IMR-90 (cell line): ENCODE measurements at regions not wholly inside any gene's neighbourhood (a gene's known extent, or its start where the extent isn't known, plus 50 kb on each side); places are given as distances from the start of the nearest gene placed in this dataset.

Source experiments
- ATAC-seq: fragments of 200-7000 bp; cut with Tn5 transposase; 2 replicates; pipeline ENCODE4 v1.9.1; 2020; ENCODE audit warnings: low read depth, mild to moderate bottlenecking, moderate library complexity
- BruUV-seq: library from RNA; stranded (reverse); fragments of 400-500 nt; replicated peaks from 2 replicates; lab custom pipeline; 2021; lab: Mats Ljungman, UMichigan
- CTCF ChIA-PET: fragments of 300-600 bp; formaldehyde crosslinking; extraction: SDS; loops from one replicate; lab custom pipeline; 2021; ENCODE audit warnings: antibody characterized with exemption; lab: Yijun Ruan, JAX
- POLR2A ChIA-PET: fragments of 300-600 bp; sonication (Branson Sonifier 250); formaldehyde crosslinking; loops from one replicate; lab custom pipeline; 2022; ENCODE audit warnings: antibody characterized with exemption; ENCODE audit not compliant: unreplicated experiment; lab: Charles Lee
- DNase-seq: peaks from one replicate; pipeline ENCODE4 v3.0.0; 2013
- H2AFZ ChIP-seq: replicated peaks from 2 replicates; pipeline ENCODE3; 2013; ENCODE audit warnings: low read length, mild to moderate bottlenecking; ENCODE audit not compliant: poor library complexity
- H2AK5ac ChIP-seq: 2 replicates; pipeline ENCODE4 v1.6.1; 2013; ENCODE audit warnings: low read depth, low read length, inconsistent platforms
- H2AK9ac ChIP-seq: replicated peaks from 2 replicates; pipeline ENCODE3; 2013; ENCODE audit warnings: mild to moderate bottlenecking, low read depth, low read length, moderate library complexity; ENCODE audit not compliant: poor library complexity
- H2BK120ac ChIP-seq: 2 replicates; pipeline ENCODE4 v1.6.1; 2013; ENCODE audit warnings: low read depth, low read length, inconsistent platforms
- H2BK15ac ChIP-seq: 3 replicates; pipeline ENCODE4 v1.6.1; 2013; ENCODE audit warnings: low read depth, low read length, inconsistent platforms
- H2BK20ac ChIP-seq: 2 replicates; pipeline ENCODE4 v1.6.1; 2013; ENCODE audit warnings: low read depth, mild to moderate bottlenecking, inconsistent platforms, low read length, moderate library complexity
- H2BK5ac ChIP-seq: 2 replicates; pipeline ENCODE4 v1.6.1; 2013; ENCODE audit warnings: mild to moderate bottlenecking, low read depth, low read length, inconsistent platforms; ENCODE audit not compliant: poor library complexity, severe bottlenecking
- H3K14ac ChIP-seq: replicated peaks from 2 replicates; pipeline ENCODE4 v1.6.1; 2013; ENCODE audit warnings: low read depth, low read length, inconsistent platforms
- H3K18ac ChIP-seq: 2 replicates; pipeline ENCODE4 v1.6.1; 2013; ENCODE audit warnings: low read depth, low read length, control low read depth
- H3K23ac ChIP-seq: 2 replicates; pipeline ENCODE4 v1.6.1; 2013; ENCODE audit warnings: low read depth, low read length, inconsistent platforms
- H3K27ac ChIP-seq: 2 replicates; pipeline ENCODE4 v1.5.1; 2013; ENCODE audit warnings: mild to moderate bottlenecking, control low read depth, low read length; ENCODE audit not compliant: insufficient read depth
- H3K27me3 ChIP-seq: 2 replicates; pipeline ENCODE4 v1.6.1; 2013; ENCODE audit warnings: low read length; ENCODE audit not compliant: control insufficient read depth, insufficient read depth
- H3K36me3 ChIP-seq: 2 replicates; pipeline ENCODE4 v1.6.1; 2013; ENCODE audit warnings: low read length, mixed read lengths; ENCODE audit not compliant: control insufficient read depth, insufficient read depth
- H3K4ac ChIP-seq: 2 replicates; pipeline ENCODE4 v1.6.1; 2013; ENCODE audit warnings: low read depth, low read length, inconsistent platforms
- H3K4me1 ChIP-seq: 2 replicates; pipeline ENCODE4 v1.6.1; 2013; ENCODE audit warnings: low read length, mixed read lengths; ENCODE audit not compliant: control insufficient read depth, insufficient read depth
- H3K4me2 ChIP-seq: 2 replicates; pipeline ENCODE4 v1.6.1; 2013; ENCODE audit warnings: low read depth, mild to moderate bottlenecking, control low read depth, low read length, moderate library complexity
- H3K4me3 ChIP-seq: 2 replicates; pipeline ENCODE4 v1.5.1; 2013; ENCODE audit warnings: low read depth, mild to moderate bottlenecking, control low read depth, low read length, moderate library complexity; ENCODE audit not compliant: insufficient read depth
- H3K56ac ChIP-seq: 2 replicates; pipeline ENCODE4 v1.6.1; 2013; ENCODE audit warnings: low read length, inconsistent platforms; ENCODE audit not compliant: insufficient read depth; ENCODE audit errors: extremely low read depth
- H3K79me1 ChIP-seq, 2 experiments: 2 replicates each; pipeline ENCODE4 v1.6.1; 2013; ENCODE audit warnings: low read length in 2 of 2, inconsistent platforms in 1 of 2, low read depth in 1 of 2
- H3K9ac ChIP-seq: 2 replicates; pipeline ENCODE4 v1.6.1; 2013; ENCODE audit warnings: low read depth, low read length, control low read depth
- H3K9me1 ChIP-seq: 2 replicates; pipeline ENCODE4 v1.6.1; 2013; ENCODE audit warnings: low read length, inconsistent platforms; ENCODE audit not compliant: insufficient read depth
- H3K9me3 ChIP-seq: 2 replicates; pipeline ENCODE4 v1.6.1; 2013; ENCODE audit warnings: low read length; ENCODE audit not compliant: control insufficient read depth, insufficient read depth
- H4K20me1 ChIP-seq: 2 replicates; pipeline ENCODE4 v1.6.1; 2013; ENCODE audit warnings: low read length, inconsistent platforms; ENCODE audit not compliant: insufficient read depth
- H4K5ac ChIP-seq: 2 replicates; pipeline ENCODE4 v1.6.1; 2013; ENCODE audit warnings: mild to moderate bottlenecking, low read depth, low read length, control low read depth
- H4K8ac ChIP-seq, 2 experiments: 2 replicates each; pipeline ENCODE4 v1.6.1; 2013; ENCODE audit warnings: low read depth in 2 of 2, low read length in 2 of 2, control low read depth in 1 of 2, inconsistent platforms in 1 of 2
- H4K91ac ChIP-seq: 2 replicates; pipeline ENCODE4 v1.6.1; 2013; ENCODE audit warnings: low read depth, low read length, inconsistent platforms; ENCODE audit not compliant: insufficient read depth
- BHLHE40 ChIP-seq: fragments of 150-350 bp; IDR thresholded peaks from 2 replicates; pipeline ENCODE4 v1.6.1; 2016; ENCODE audit warnings: mild to moderate bottlenecking, low read depth, low read length
- CEBPB ChIP-seq: IDR thresholded peaks from 2 replicates; pipeline ENCODE4 v1.6.1; 2012; ENCODE audit warnings: low read depth, low read length, improper control_type of control experiment
- MXI1 ChIP-seq: IDR thresholded peaks from 2 replicates; pipeline ENCODE4 v1.6.1; 2012; ENCODE audit warnings: low read depth, mild to moderate bottlenecking, low read length, moderate library complexity, borderline replicate concordance
- NFE2L2 ChIP-seq: fragments of 150-350 bp; IDR thresholded peaks from 2 replicates; pipeline ENCODE4 v1.6.1; 2016; ENCODE audit warnings: low read depth, mild to moderate bottlenecking, low read length
- POLR2A ChIP-seq: IDR thresholded peaks from 2 replicates; pipeline ENCODE4 v1.6.1; 2012; ENCODE audit warnings: mild to moderate bottlenecking, low read depth, low read length
- SMC3 ChIP-seq: fragments of 150-350 bp; IDR thresholded peaks from 2 replicates; pipeline ENCODE4 v1.6.1; 2016; ENCODE audit warnings: low read depth, mild to moderate bottlenecking, antibody characterized with exemption, low read length, moderate library complexity
- WGBS, 2 experiments: methylation state at CpG; one replicate each; pipeline versions ENCODE4 v1.1.5 to v1.1.7; 2013; ENCODE audit warnings: missing lambda C conversion rate in 2 of 2; ENCODE audit not compliant: insufficient read length in 1 of 2; ENCODE audit errors: extremely low coverage in 2 of 2; 5-methylcytosine and 5-hydroxymethylcytosine counted together
- dilution Hi-C: fragments of 300-500 bp; cut with HindIII; formaldehyde crosslinking; loops from one replicate; pipeline ENCODE4 v1.14.3; 2018; ENCODE audit warnings: low sequenced_read_pairs; ENCODE audit not compliant: unreplicated experiment
- in situ Hi-C: fragments of 300-500 bp; cut with MboI; formaldehyde crosslinking; loops from 3 replicates; pipeline ENCODE4 v1.14.3; 2019; ENCODE audit warnings: low sequenced_read_pairs, inconsistent platforms, mixed read lengths
- intact Hi-C: fragments of 100-400 bp; cut with micrococcal nuclease; formaldehyde crosslinking; loops from 2 replicates; pipeline ENCODE4 v1.10.0; 2022
- TF ChIP-seq, protein P1 (sequence below): conservative IDR thresholded peaks from 2 replicates; pipeline ENCODE4 v1.5.1; 2012; ENCODE audit warnings: mild to moderate bottlenecking, low read depth, low read length, improper control_type of control experiment

- no peak for ATAC-seq
- intact Hi-C loops: no loop called here
- no peaks in the 10 kb centered on the region for H3K4me1 ChIP-seq
- in situ Hi-C loops: no loop called here
- H4K5ac ChIP-seq: no peak overlapping the region
- H3K9ac ChIP-seq: no peak overlapping the region
- no peak overlapping the region for H2BK5ac ChIP-seq
- dilution Hi-C loops: no loop called here
- BruUV-seq: no TSS peak
- H2AK9ac ChIP-seq: no peak overlapping the region
- H3K27me3 ChIP-seq: no peaks in the 10 kb centered on the region
- 67% methylated on average over 1 of the region's 7 CpGs; no CpG with 5 or more reads in 1 of the 2 experiments for WGBS, 2 experiments
- H3K27ac ChIP-seq: no peak overlapping the region
- no peak overlapping the region for H3K18ac ChIP-seq
- no peak overlapping the region for H4K8ac ChIP-seq
- DNase-seq: no peak
- no peak overlapping the region for H2AFZ ChIP-seq
- H3K23ac ChIP-seq: no peak overlapping the region
- H3K36me3 ChIP-seq: no peaks in the 10 kb centered on the region
- no peak overlapping the region for H2BK15ac ChIP-seq
- H3K9me1 ChIP-seq: no peaks in the 10 kb centered on the region
- H3K14ac ChIP-seq: no peak overlapping the region
- H3K56ac ChIP-seq: no peak overlapping the region
- no peak overlapping the region for H2AK5ac ChIP-seq
- H3K4me2 ChIP-seq: no peak overlapping the region
- no peaks in the 10 kb centered on the region for H4K20me1 ChIP-seq
- H2BK120ac ChIP-seq: no peak overlapping the region
- CTCF ChIA-PET: no interaction called here
- no peak overlapping the region for H3K4me3 ChIP-seq
- H3K4ac ChIP-seq: no peak overlapping the region
- no peak overlapping the region for H4K91ac ChIP-seq
- no peak overlapping the region for H2BK20ac ChIP-seq
- POLR2A ChIA-PET: no interaction called here
- no peaks in the 10 kb centered on the region for H3K79me1 ChIP-seq
- TF ChIP-seq NFE2L2: no peak
- TF ChIP-seq MXI1: no peak
- TF ChIP-seq CEBPB: no peak
- no peak for TF ChIP-seq POLR2A
- TF ChIP-seq, protein P1, sequence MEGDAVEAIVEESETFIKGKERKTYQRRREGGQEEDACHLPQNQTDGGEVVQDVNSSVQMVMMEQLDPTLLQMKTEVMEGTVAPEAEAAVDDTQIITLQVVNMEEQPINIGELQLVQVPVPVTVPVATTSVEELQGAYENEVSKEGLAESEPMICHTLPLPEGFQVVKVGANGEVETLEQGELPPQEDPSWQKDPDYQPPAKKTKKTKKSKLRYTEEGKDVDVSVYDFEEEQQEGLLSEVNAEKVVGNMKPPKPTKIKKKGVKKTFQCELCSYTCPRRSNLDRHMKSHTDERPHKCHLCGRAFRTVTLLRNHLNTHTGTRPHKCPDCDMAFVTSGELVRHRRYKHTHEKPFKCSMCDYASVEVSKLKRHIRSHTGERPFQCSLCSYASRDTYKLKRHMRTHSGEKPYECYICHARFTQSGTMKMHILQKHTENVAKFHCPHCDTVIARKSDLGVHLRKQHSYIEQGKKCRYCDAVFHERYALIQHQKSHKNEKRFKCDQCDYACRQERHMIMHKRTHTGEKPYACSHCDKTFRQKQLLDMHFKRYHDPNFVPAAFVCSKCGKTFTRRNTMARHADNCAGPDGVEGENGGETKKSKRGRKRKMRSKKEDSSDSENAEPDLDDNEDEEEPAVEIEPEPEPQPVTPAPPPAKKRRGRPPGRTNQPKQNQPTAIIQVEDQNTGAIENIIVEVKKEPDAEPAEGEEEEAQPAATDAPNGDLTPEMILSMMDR: no peak
- TF ChIP-seq BHLHE40: no peak
- TF ChIP-seq SMC3: no peak
- H3K9me3 ChIP-seq: no peaks in the 10 kb centered on the region
Measured at GRCh38 chr5:61993295-61993927, 312.6 kb upstream of the KIF2A start.
